ENCODE measurements at regions not wholly inside any gene's neighbourhood (a gene's known extent, or its start where the extent isn't known, plus 50 kb on each side); places are given as distances from the start of the nearest gene placed in this dataset.

GRCh38 chr2:222351035-222351434, 52.2 kb upstream of the PAX3 start:
- Histone ChIP-seq H3K9me3 (ENCODE audit: control insufficient read depth, insufficient read depth, low read depth, low read length) (no peaks in the 10 kb centered on the region), H3K36me3 (ENCODE audit: control insufficient read depth in 2 of 2, insufficient read depth in 1 of 2, low read length in 2 of 2) (no peaks in the 10 kb centered on the region), H3K4me3 (ENCODE audit: low read depth, low read length) (no peak overlapping the region), H3K4me1 (ENCODE audit: control insufficient read depth, insufficient read depth, low read length) (no peaks in the 10 kb centered on the region), H3K27ac (ENCODE audit: extremely low read depth, low read depth, low read length) (no peak overlapping the region)
- ChIA-PET CTCF (no interaction called here), POLR2A (no interaction called here)
- TF ChIP-seq KLF7 (tag by site-specific recombination; IDR thresholded peaks at IDR 0.05; ENCODE audit: borderline replicate concordance) (no peak), IKZF3 (tag by site-specific recombination; IDR thresholded peaks at IDR 0.05) (no peak), PRDM2 (tag by site-specific recombination; IDR thresholded peaks at IDR 0.05; ENCODE audit: borderline replicate concordance) (no peak), INSM2 (tag by site-specific recombination; IDR thresholded peaks at IDR 0.05) (no peak)

- H3K4me3 ChIP-seq (ENCODE audit: low read depth, low read length): no peak overlapping the region
- H3K27ac ChIP-seq (ENCODE audit: extremely low read depth, low read depth, low read length): no peak overlapping the region
- no peaks in the 10 kb centered on the region for H3K9me3 ChIP-seq (ENCODE audit: control insufficient read depth, insufficient read depth, low read depth, low read length)
- POLR2A ChIA-PET: no interaction called here
- TF ChIP-seq ZNF404 (tag by site-specific recombination; IDR thresholded peaks at IDR 0.05) (no peak), ZNF10 (tag by site-specific recombination; IDR thresholded peaks at IDR 0.05) (no peak), INSM2 (tag by site-specific recombination; IDR thresholded peaks at IDR 0.05) (no peak), GLIS1 (tag by site-specific recombination; IDR thresholded peaks at IDR 0.05) (no peak)
- no peaks in the 10 kb centered on the region for H3K4me1 ChIP-seq (ENCODE audit: control insufficient read depth, insufficient read depth, low read length)
- no peaks in the 10 kb centered on the region for H3K36me3 ChIP-seq (ENCODE audit: control insufficient read depth in 2 of 2, insufficient read depth in 1 of 2, low read length in 2 of 2)
- CTCF ChIA-PET: interaction anchor here (0.7 kb wide), 1 partner anchor 946 kb away, joined by 3 read pairs; no protein-coding TSS in a partner anchor
Measured at GRCh38 chr2:222352981-222353380, 54.2 kb upstream of the PAX3 start.

GRCh38 chr2:222353993-222354392, 55.2 kb upstream of the PAX3 start:
- TF ChIP-seq KLF7 (tag by site-specific recombination; IDR thresholded peaks at IDR 0.05; ENCODE audit: borderline replicate concordance) (no peak), ZNF510 (tag by site-specific recombination; IDR thresholded peaks at IDR 0.05; ENCODE audit: insufficient replicate concordance) (no peak), ZNF423 (tag by site-specific recombination; IDR thresholded peaks at IDR 0.05) (no peak), ATF2 (tag by site-specific recombination; IDR thresholded peaks at IDR 0.05; ENCODE audit: low read depth) (no peak), SALL2 (tag by site-specific recombination; IDR thresholded peaks at IDR 0.05; ENCODE audit: borderline replicate concordance) (no peak), PBX3 (CRISPR knock-in tag; IDR thresholded peaks at IDR 0.05) (no peak), ZNF274 (IDR thresholded peaks at IDR 0.05; ENCODE audit: low read length) (no peak), ZNF274 (tag by site-specific recombination; IDR thresholded peaks at IDR 0.05; ENCODE audit: borderline replicate concordance) (no peak), ZNF843 (tag by site-specific recombination; IDR thresholded peaks at IDR 0.05) (no peak), ZNF146 (tag by site-specific recombination; IDR thresholded peaks at IDR 0.05) (no peak), HOXC10 (CRISPR knock-in tag; IDR thresholded peaks at IDR 0.05) (no peak), TRIM28 (IDR thresholded peaks at IDR 0.05; ENCODE audit: borderline replicate concordance, low read length) (no peak), ZNF596 (tag by site-specific recombination; IDR thresholded peaks at IDR 0.05) (no peak)
- ChIA-PET CTCF (interaction anchor here (0.5 kb wide), 1 partner anchor 251 kb away, joined by 4 read pairs; no protein-coding TSS in a partner anchor), POLR2A (no interaction called here)
- H3K4me1 ChIP-seq (ENCODE audit: control insufficient read depth, insufficient read depth, low read length): no peaks in the 10 kb centered on the region
- H3K27ac ChIP-seq (ENCODE audit: extremely low read depth, low read depth, low read length): no peak overlapping the region
- no peak overlapping the region for H3K4me3 ChIP-seq (ENCODE audit: low read depth, low read length)
- no peaks in the 10 kb centered on the region for H3K9me3 ChIP-seq (ENCODE audit: control insufficient read depth, insufficient read depth, low read depth, low read length)
- H3K36me3 ChIP-seq (ENCODE audit: control insufficient read depth in 2 of 2, insufficient read depth in 1 of 2, low read length in 2 of 2): no peaks in the 10 kb centered on the region

Data from HEK293 (cell line).